ENCODE measurements at regions not wholly inside any gene's neighbourhood (a gene's known extent, or its start where the extent isn't known, plus 50 kb on each side); places are given as distances from the start of the nearest gene placed in this dataset.

GRCh38 chr6:48472091-48472490, 361.1 kb upstream of the PTCHD4 start:
- no peaks in the 10 kb centered on the region for H3K36me3 ChIP-seq
- H3K27me3 ChIP-seq, result no peaks in the 10 kb centered on the region
- no peaks in the 10 kb centered on the region for H3K9me3 ChIP-seq
- no peaks in the 10 kb centered on the region for H3K4me1 ChIP-seq
- DNase-seq, result no peak
- TF ChIP-seq CTCF (IDR thresholded peaks at IDR 0.05; ENCODE audit: low read depth, low read length), result no peak
- H3K4me3 ChIP-seq (ENCODE audit: low read depth, low read length), result no peak overlapping the region

GRCh38 chr6:48471326-48471725, 360.3 kb upstream of the PTCHD4 start:
- TF ChIP-seq CTCF (IDR thresholded peaks at IDR 0.05; ENCODE audit: low read depth, low read length), result no peak

GRCh38 chr6:48449002-48449401, 338.0 kb upstream of the PTCHD4 start:
- DNase-seq, result no peak
- Histone ChIP-seq H3K4me3 (ENCODE audit: low read depth, low read length) (no peak overlapping the region), H3K36me3 (no peaks in the 10 kb centered on the region), H3K27me3 (no peaks in the 10 kb centered on the region), H3K4me1 (no peaks in the 10 kb centered on the region), H3K9me3 (no peaks in the 10 kb centered on the region)
- no peak for TF ChIP-seq CTCF (IDR thresholded peaks at IDR 0.05; ENCODE audit: low read depth, low read length)

More at GRCh38 chr6:48471326-48471725, 360.3 kb upstream of the PTCHD4 start:
- no peak overlapping the region for H3K4me3 ChIP-seq (ENCODE audit: low read depth, low read length)
- H3K9me3 ChIP-seq, result no peaks in the 10 kb centered on the region
- DNase-seq, result no peak
- H3K36me3 ChIP-seq, result no peaks in the 10 kb centered on the region
- H3K27me3 ChIP-seq, result no peaks in the 10 kb centered on the region
- no peaks in the 10 kb centered on the region for H3K4me1 ChIP-seq

GRCh38 chr6:48447251-48447650, 336.3 kb upstream of the PTCHD4 start:
- H3K4me3 ChIP-seq (ENCODE audit: low read depth, low read length), result no peak overlapping the region
- no peak for DNase-seq
- TF ChIP-seq CTCF (IDR thresholded peaks at IDR 0.05; ENCODE audit: low read depth, low read length), result no peak
- no peaks in the 10 kb centered on the region for H3K36me3 ChIP-seq
- H3K9me3 ChIP-seq, result no peaks in the 10 kb centered on the region
- no peaks in the 10 kb centered on the region for H3K27me3 ChIP-seq
- no peaks in the 10 kb centered on the region for H3K4me1 ChIP-seq

- Histone ChIP-seq H3K4me1 (no peaks in the 10 kb centered on the region), H3K9me3 (no peaks in the 10 kb centered on the region)
- TF ChIP-seq CTCF (IDR thresholded peaks at IDR 0.05; ENCODE audit: low read depth, low read length), result no peak
Observed at GRCh38 chr6:48429610-48430009, 318.6 kb upstream of the PTCHD4 start.

GRCh38 chr6:48429021-48429420, 318.0 kb upstream of the PTCHD4 start:
- Histone ChIP-seq H3K4me1 (no peaks in the 10 kb centered on the region), H3K4me3 (ENCODE audit: low read depth, low read length) (no peak overlapping the region), H3K27me3 (no peaks in the 10 kb centered on the region), H3K36me3 (no peaks in the 10 kb centered on the region), H3K9me3 (no peaks in the 10 kb centered on the region)
- TF ChIP-seq CTCF (IDR thresholded peaks at IDR 0.05; ENCODE audit: low read depth, low read length), result no peak
- DNase-seq, result no peak

More at GRCh38 chr6:48429610-48430009, 318.6 kb upstream of the PTCHD4 start:
- Histone ChIP-seq H3K4me3 (ENCODE audit: low read depth, low read length) (no peak overlapping the region), H3K36me3 (no peaks in the 10 kb centered on the region), H3K27me3 (no peaks in the 10 kb centered on the region)
- DNase-seq, result no peak
